Right ventricle myocardium inferior (tissue), 1 donor: ENCODE measurements at regions not wholly inside any gene's neighbourhood (a gene's known extent, or its start where the extent isn't known, plus 50 kb on each side); places are given as distances from the start of the nearest gene placed in this dataset.

Experiments
- ATAC-seq: fragments of 200-7000 bp; cut with Tn5 transposase; one replicate; pipeline ENCODE4 v1.9.1; 2020; ENCODE audit warnings: mild to moderate bottlenecking, moderate library complexity
- DNase-seq: peaks from one replicate; pipeline ENCODE4 v3.0.0; 2021; ENCODE audit errors: missing footprints
- intact Hi-C: fragments of 100-400 bp; cut with DNase I; formaldehyde crosslinking; loops from one replicate; pipeline ENCODE4 v1.11.0; 2022
- donor health status: DM: no; HTN: yes; CAD: no; lungs with severe emphysema.

DNA sequence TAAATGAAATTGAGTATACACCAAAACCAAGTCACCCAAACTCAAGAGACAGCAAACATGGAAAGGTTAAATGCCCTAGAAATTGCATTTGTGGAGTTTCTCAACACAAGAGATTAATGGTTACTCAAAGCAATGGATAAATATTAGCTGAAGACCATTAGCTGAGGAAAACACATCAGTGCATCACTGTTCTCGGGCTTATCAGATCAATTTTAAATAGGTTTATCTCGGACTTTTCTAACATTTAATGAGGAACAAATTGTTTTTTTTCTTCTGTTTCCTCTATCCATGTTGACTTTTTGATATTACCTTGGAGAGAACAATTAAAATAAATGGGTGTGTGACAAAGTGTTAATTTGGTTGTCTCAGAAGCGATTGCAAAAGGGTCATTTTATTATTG lies 105.4 kb upstream of the PIK3C3 start:
- no peak for ATAC-seq
- DNase-seq: no peak
- intact Hi-C loops: no loop called here

DNA sequence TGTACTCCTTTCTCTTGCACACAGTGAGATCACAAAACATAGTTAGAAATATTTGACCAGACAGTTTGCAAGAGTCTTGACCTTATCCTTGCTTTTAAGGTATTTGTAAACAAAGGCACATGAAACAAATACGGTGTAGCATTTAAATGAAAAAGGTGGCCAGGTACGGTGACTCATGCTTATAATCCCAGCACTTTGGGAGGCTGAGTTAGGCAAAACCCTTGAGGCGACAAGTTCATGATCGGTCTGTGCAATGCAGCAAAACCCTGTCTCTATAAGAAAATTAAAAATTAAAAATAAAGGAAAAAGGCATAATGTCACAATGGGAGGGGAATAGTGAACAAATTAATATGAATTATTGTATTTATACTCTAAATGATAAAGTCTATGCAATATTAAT lies 109.5 kb upstream of the PIK3C3 start:
- intact Hi-C loops: no loop called here
- DNase-seq: no peak

DNA sequence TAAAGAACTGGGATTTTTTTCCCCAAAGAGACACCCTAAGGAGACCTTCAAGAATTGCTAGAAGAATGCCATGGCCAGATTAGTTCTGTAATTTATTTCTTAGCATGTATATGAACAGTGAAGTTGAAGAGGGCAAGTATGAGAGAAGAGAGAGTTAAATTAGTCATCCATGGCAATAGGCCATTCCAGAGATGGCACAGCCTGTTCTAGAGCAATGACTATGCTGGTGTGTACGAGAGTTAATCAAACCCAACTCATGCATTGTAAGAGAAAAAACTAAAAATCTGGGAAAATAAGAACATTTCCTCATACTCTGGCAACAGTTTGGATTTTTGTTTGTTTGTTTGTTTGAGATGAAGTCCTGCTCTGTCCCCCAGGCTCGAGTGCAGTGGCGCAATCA lies 112.1 kb upstream of the PIK3C3 start:
- no peak for DNase-seq
- intact Hi-C loops: no loop called here
- ATAC-seq: no peak

More for the DNA sequence above, 109.5 kb upstream of the PIK3C3 start:
- no peak for ATAC-seq

DNA sequence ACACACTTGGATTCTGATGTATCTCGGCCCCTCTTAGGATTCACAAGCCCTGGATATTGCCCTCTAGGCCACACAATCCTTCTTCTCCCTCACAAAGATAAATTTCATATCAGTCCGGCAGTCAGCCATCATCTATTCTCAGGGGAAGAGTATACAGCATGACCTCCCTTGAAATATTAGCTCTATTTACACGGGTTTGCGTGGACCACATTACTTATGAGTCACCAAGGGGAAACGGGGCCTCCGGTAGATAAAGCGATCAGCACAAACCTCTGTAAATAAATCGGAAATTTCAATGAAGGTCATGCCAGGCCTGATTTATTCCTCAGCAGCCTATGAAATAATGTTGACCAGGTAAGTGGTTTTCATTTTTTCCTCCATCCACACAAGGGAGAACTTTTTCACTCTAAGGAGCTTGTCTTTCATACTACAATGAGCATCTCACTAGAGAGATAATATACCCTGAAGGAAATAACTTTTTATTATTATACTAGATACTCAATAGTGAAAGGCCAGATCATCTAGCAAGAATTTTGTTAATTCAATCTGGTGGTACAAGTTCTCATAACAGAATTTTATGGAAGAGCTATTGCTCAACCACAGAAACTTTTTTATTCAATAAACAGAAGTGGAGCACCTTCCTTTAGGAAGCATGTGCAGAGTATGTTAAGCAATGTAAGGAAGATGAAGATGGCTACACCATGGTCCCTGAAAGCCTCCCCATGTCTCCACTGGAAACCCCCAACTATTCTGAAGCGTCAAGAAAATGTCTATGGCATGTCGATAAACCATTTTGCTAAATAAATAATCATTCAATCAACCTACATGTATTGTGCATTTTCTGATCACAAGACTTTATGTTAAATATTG lies 125.2 kb upstream of the PIK3C3 start:
- ATAC-seq (no peak), DNase-seq (no peak)
- intact Hi-C loops: no loop called here

DNA sequence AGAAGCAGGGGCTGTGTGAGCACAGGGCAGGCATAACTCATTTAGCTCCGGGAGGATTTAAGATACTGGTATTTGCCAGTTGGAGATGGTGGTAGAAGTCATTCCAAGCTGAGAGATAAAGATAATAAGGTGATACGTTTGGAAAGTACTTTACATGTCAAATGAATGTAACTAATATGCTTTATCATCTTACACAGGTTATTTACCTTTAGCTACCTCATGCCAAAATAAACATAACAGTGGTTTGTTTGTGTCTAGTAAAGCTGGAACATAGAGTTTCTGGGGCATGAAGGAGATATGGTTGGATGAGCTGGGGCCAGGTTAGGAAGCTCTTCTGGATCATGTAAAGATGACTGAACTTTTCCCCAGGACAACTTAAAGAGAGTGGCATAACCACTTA lies 126.9 kb upstream of the PIK3C3 start:
- no peak for ATAC-seq
- intact Hi-C loops: no loop called here
- DNase-seq: no peak

DNA sequence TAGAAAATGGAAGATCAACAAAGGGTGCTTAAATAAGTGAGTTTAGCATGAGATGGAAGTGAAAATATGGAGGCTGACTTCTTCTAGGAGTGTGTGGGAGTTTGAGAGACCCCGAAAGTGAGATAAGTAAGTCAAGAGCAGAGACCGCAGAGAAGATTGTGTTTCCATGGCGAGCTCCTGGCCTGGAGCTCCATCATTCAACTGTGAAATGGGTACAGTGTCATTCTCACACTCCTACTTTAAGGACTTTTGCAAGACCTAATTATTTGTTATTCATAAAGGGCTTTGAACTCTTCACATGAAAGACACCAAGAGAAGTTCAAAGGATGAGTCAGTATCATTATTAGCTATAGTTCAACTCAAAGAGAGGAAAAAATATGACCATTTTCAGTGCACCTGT lies 134.2 kb upstream of the PIK3C3 start:
- ATAC-seq: no peak
- no peak for DNase-seq
- intact Hi-C loops: no loop called here

DNA sequence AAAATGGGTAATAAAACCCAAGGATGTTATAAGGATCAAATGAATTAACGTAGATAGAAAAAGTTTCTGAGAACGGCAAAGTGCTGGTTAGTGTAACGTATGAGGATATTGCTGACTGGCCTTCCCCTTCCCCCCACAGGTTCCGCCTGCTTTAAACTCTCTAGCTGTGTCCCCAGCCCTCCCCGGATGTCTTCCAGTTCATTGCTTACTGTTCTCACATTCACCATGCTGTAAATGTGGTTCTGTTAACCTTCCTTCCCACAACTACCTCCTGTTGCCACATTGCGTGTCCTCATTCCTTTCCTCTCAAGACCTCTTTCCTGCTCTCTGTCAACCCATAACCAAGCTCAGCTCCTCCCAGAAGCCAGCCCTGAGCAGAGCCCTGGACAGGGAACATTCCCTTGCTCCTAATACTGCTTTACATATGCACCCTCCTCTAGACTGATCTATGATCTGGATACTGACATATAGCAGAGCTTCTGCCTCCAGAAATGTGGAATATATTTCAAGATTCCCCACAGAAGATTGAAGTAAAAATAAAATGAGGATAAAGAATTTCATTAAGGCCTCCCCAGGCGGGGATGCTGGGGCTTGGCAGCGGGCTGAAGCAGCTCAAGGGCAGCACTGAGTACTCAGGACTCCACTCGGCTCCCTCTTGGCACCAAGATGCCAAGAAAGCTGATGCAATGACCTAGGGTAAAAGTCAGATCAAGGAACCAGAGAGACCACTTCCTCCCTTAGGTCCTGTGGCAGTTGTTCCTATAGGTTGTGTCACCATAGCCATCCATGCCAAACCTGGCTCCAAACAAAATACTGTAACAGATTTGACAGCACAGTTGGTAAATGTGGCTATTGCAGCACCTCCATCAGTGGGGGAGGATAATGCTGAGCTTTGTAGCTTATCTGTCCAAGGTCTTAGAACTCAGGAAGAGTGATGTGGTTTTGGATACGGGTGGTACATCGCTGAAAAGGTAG lies 136.4 kb upstream of the PIK3C3 start:
- intact Hi-C loops: no loop called here
- DNase-seq (no peak), ATAC-seq (no peak)

DNA sequence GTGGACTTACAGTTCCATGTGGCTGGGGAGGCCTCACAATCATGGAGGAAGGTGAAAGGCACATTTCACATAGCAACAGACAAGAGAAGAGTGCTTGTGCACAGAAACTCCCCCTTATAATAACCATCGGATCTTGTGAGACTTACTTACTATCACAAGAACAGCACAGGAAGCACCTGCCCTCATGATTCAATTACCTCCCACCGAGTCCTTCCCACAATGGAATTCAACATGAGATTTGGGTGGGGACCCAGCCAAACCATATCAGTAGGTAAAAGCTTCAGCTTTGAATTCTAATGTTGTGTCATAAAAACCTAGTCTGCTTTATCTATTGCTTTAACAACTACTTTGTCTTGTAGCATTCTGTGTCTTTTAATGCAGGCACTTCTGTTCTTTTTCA lies 140.4 kb upstream of the PIK3C3 start:
- intact Hi-C loops: no loop called here
- no peak for DNase-seq
- no peak for ATAC-seq

DNA sequence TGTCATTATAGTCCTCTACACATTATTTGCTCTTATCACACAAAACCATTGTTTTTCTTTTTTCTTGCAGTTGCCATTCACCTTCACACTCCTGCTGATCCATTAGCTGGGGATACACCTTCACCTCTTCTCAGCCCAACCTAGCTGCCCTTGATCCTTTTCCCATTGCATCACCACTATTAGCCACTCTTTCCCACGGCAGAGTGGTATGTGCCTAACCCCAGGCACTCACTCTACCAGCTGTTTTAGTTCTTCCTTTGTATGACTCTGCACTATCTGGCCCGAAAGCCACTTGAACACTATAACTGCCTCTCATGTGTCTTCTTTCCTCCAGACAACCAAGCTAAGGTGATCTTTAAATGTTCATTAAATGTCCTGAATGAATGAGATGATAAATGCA lies 145.4 kb upstream of the PIK3C3 start:
- intact Hi-C loops: no loop called here
- DNase-seq: no peak
- ATAC-seq: no peak

DNA sequence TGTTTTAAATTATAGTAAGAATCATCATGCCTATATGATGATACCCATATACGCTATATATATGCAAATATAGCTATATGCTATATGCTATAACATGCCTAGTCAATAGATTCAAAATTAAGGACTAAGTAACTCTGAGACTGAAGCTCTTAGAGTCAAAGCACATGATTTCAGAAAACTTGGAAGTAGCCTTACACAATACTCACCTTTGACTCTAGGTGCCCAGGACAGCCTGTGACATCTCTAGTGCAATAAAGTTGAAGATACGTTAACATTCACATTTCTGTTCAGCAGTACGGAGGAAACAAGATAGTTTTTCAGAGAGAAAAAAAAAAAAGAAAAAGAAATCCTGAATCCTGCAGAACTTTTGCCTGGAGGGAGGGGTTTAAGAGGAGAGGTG lies 149.7 kb upstream of the PIK3C3 start:
- DNase-seq: no peak
- intact Hi-C loops: no loop called here
- no peak for ATAC-seq

DNA sequence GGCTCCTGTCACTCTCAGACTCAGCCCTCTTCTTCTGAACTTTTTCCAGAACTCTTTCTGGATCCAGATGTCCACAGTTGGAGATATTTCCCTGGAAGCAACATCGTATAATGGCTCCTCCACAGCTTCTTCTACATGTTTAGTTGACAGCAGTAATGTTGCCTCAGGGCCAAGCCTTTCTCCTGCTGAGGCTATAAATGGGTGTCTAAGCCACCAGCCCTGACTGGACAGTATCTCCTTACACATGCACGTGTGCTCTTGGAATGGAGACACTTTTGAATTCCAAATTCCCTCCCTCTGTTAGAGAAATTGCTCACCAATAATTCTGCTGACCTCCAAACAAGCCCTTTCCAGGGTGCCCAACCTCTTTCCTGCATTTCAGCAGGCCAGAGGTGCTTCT lies 156.2 kb upstream of the PIK3C3 start:
- ATAC-seq: no peak

DNA sequence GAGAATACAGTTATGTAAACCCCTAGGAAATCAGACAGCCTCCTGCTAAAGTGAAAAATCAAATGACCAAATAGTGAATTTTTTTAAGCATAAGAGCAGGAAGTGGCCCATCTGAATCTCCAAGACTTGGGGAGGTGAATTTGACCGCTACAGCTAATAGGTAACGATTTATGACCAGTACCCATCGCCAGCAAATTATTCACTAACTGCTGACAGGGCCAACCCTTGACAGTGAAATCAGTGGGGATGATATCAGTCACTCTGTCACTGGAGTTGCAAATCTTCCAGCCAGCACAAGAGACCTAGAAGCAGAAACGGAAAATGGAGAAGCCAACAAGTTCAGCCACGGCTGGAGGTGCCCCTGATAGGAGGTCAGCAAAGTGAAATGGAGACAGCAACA lies 164.3 kb upstream of the PIK3C3 start:
- no peak for ATAC-seq
- intact Hi-C loops: no loop called here
- no peak for DNase-seq

More for the DNA sequence above, 156.2 kb upstream of the PIK3C3 start:
- DNase-seq: no peak
- intact Hi-C loops: no loop called here

DNA sequence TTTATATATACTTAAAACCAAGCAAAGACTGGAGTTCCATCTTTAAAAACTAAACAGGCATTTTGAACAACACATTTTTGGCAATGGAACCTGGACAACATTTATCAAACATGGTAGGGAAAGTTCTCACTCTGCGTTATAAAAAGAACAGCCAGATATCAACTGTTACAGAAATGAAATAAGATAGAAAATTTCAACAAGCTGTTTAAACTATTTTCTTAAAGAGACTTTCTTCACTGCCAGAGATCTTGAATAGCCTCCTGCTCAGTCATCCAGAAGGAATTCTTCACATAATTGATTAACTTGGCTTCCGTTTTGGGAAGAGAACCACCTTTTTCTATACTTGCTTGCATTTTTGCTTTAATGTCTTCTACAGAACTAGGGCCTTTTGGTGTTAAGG lies 166.0 kb upstream of the PIK3C3 start:
- intact Hi-C loops: no loop called here
- no peak for ATAC-seq
- no peak for DNase-seq

DNA sequence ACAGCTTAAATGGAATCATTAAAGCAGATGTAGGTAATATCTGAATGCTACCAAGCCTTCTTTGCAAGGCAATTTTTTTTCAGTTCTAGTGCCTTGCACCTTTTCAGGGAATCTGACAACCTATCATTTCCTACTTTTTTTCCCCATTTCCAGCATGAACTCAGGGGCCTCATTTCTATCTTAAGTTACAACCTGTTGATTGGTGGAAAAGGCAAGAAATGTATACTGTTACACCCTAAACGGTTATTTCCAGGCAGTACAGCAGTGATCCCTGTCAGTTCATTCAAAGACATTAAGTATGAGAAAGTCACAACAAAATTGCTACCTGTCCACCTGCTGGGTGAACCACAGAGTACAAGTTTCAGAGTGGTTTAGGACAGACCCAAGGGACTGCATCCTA lies 171.2 kb upstream of the PIK3C3 start:
- ATAC-seq: no peak
- intact Hi-C loops: no loop called here
- no peak for DNase-seq

DNA sequence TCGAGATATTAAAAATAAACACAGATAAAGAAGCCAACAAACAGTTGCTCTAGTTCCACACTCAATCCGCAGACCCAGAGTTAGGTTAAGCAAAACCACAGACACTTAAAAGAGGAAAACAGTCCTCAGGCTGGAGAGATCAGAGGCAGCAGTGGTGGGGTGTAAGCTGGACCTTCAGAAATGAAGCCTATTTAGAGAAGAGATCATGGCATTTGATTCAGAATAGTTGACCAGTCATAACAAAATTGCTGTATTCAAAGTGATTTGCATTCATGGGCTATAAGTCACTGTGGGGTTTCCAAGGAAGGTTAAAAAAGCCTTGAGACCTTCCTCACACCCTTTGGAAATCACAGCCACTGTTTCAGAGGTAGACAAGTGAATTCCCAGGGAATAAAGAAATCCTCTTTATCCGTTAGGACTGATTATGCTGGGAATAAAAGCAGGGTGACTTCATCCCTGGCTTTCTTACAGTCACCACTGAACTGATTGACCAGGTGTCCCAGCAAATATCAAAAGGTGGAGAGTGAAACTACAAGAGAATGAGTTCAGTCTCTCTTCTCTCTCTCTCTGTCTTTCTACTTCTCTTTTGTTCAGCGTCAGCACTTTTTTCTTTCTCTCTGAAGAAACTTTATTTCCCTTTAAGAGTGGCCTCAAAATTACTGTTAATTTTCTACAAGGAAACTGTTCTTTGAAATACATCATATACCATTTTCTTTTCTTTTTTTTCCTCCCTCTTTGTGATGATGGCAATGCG lies 171.8 kb upstream of the PIK3C3 start:
- DNase-seq (no peak), ATAC-seq (no peak)
- intact Hi-C loops: no loop called here

DNA sequence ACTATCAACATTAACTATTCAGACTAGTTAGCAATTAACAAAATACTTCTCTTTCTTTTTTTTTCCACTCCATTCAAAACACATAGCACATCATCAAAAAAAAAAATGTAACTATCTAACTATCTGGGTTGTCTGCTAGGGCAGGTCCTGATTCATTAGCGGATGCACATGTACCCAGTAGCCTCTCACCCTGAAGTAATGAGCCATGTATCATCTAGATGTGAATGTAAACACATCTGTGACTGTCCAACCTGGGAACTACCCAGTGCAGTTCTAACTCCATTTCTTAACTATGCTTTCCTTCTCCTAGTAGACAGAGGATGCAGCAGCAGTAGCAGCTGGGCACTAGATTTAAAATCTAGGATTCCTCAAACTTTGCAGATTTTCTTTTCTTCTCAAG lies 183.1 kb upstream of the PIK3C3 start:
- ATAC-seq (no peak), DNase-seq (no peak)
- intact Hi-C loops: no loop called here

DNA sequence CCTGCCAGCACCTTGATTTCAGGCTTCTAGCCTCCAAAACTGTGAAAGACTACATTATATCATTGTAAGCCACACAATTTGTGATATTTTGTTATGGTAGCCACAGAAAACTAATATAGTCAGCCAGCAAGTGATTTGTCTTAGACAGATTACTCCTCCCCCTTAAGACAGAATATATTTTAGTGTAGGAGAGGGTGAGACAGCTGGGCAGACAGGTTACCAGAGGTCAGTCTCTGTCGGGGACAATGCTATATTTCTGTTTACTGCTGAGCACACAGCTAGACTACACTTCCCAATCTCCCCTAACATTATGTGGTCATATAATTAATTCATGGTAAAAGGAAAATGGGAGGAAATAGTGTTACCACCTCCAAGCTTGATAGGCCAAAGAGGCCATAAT lies 185.8 kb upstream of the PIK3C3 start:
- intact Hi-C loops: no loop called here
- no peak for ATAC-seq
- DNase-seq: no peak

DNA sequence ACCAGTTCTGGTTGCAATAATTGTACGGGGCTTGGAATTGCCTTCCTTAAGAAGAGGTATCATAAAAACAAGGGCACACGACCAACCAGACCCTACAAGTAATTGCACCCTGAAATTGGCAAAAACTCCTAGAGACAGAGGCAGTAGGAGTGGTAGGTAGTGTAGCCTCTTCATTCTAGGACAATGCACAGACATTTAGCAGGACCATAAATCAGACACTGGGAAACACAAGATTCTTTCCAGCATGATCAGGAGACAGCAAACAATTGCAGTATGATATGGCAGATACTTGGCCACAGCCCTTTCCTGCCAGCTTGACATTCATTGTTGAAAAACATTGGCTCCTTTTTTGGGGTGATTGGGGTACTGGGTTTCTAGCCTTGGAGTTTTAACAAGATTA lies 186.6 kb upstream of the PIK3C3 start:
- intact Hi-C loops: no loop called here
- DNase-seq (no peak), ATAC-seq (no peak)

DNA sequence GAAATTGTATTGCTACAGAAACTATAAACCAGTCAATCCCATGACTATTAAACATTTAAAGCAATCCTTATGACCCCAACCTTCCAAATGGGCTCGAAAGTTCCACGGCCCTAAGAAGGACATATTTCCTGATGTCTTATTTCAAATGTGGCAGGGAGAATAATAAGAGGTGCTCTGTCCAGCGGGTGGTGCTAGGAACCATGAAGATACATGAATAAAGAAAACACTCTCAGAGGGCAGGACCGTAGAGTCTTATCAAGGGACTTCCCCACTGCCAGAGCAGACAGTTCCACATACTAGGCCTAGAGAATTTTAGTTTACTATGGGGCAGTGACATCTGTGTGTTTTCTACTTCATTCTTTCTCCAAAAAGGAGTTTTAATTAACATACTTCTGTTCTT lies 187.1 kb upstream of the PIK3C3 start:
- DNase-seq (no peak), ATAC-seq (no peak)

More for the DNA sequence above, 187.1 kb upstream of the PIK3C3 start:
- intact Hi-C loops: no loop called here
